ENCODE measurements at regions not wholly inside any gene's neighbourhood (a gene's known extent, or its start where the extent isn't known, plus 50 kb on each side); places are given as distances from the start of the nearest gene placed in this dataset.

- Histone ChIP-seq H3K4ac (ENCODE audit: low read depth, low read length) (no peak overlapping the region), H3K18ac (ENCODE audit: low read depth, low read length) (no peak overlapping the region), H3K56ac (ENCODE audit: extremely low read depth, insufficient read depth, low read length) (no peak overlapping the region), H2AFZ (replicated peaks; ENCODE audit: low read length, poor library complexity) (no peak overlapping the region), H4K20me1 (ENCODE audit: insufficient read depth, low read length) (no peaks in the 10 kb centered on the region), H2BK15ac (ENCODE audit: low read depth, low read length) (no peak overlapping the region), H3K4me1 (ENCODE audit: control insufficient read depth, insufficient read depth, low read length) (no peaks in the 10 kb centered on the region), H3K4me3 (ENCODE audit: insufficient read depth, low read depth, low read length) (no peak overlapping the region), H2BK120ac (ENCODE audit: low read depth, low read length) (no peak overlapping the region), H3K14ac (replicated peaks; ENCODE audit: low read depth, low read length) (no peak overlapping the region), H3K27me3 (ENCODE audit: control insufficient read depth, insufficient read depth, low read length) (no peaks in the 10 kb centered on the region), H3K23ac (ENCODE audit: low read depth, low read length) (no peak overlapping the region), H3K9me3 (ENCODE audit: control insufficient read depth, insufficient read depth, low read length) (no peaks in the 10 kb centered on the region), H4K5ac (ENCODE audit: low read depth, low read length) (no peak overlapping the region), H3K79me1 (ENCODE audit: low read depth in 1 of 2, low read length in 2 of 2) (no peaks in the 10 kb centered on the region), H2AK5ac (ENCODE audit: low read depth, low read length) (no peak overlapping the region), H2BK5ac (ENCODE audit: low read depth, low read length, poor library complexity, severe bottlenecking) (no peak overlapping the region), H4K91ac (ENCODE audit: insufficient read depth, low read depth, low read length) (no peak overlapping the region), H3K27ac (ENCODE audit: insufficient read depth, low read length) (no peak overlapping the region), H3K9me1 (ENCODE audit: insufficient read depth, low read length) (no peaks in the 10 kb centered on the region), H2BK20ac (ENCODE audit: low read depth, low read length) (no peak overlapping the region), H2AK9ac (replicated peaks; ENCODE audit: low read depth, low read length, poor library complexity) (no peak overlapping the region), H3K4me2 (ENCODE audit: low read depth, low read length) (no peak overlapping the region), H3K9ac (ENCODE audit: low read depth, low read length) (no peak overlapping the region), H3K36me3 (ENCODE audit: control insufficient read depth, insufficient read depth, low read length) (no peaks in the 10 kb centered on the region), H4K8ac (ENCODE audit: low read depth in 2 of 2, low read length in 2 of 2) (no peak overlapping the region)
- TF ChIP-seq CEBPB (IDR thresholded peaks at IDR 0.05; ENCODE audit: low read depth, low read length) (no peak), BHLHE40 (IDR thresholded peaks at IDR 0.05; ENCODE audit: low read depth, low read length) (no peak), FOS (IDR thresholded peaks at IDR 0.05; ENCODE audit: low read depth, low read length) (no peak), SMC3 (IDR thresholded peaks at IDR 0.05; ENCODE audit: low read depth, low read length) (no peak), MAZ (IDR thresholded peaks at IDR 0.05; ENCODE audit: borderline replicate concordance, low read depth, low read length) (no peak), RAD21 (IDR thresholded peaks at IDR 0.05; ENCODE audit: low read length) (no peak), MXI1 (IDR thresholded peaks at IDR 0.05; ENCODE audit: borderline replicate concordance, low read depth, low read length) (no peak), RFX5 (IDR thresholded peaks at IDR 0.05; ENCODE audit: low read depth, low read length) (no peak), MAFK (IDR thresholded peaks at IDR 0.05; ENCODE audit: low read depth, low read length) (no peak), CTCF (conservative IDR thresholded peaks at IDR 0.05; ENCODE audit: low read depth, low read length) (no peak)
- TF ChIP-seq, protein P1, sequence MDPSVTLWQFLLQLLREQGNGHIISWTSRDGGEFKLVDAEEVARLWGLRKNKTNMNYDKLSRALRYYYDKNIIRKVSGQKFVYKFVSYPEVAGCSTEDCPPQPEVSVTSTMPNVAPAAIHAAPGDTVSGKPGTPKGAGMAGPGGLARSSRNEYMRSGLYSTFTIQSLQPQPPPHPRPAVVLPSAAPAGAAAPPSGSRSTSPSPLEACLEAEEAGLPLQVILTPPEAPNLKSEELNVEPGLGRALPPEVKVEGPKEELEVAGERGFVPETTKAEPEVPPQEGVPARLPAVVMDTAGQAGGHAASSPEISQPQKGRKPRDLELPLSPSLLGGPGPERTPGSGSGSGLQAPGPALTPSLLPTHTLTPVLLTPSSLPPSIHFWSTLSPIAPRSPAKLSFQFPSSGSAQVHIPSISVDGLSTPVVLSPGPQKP (IDR thresholded peaks at IDR 0.05; ENCODE audit: borderline replicate concordance, low read depth, low read length): no peak
- ATAC-seq (ENCODE audit: low read depth) (no peak), DNase-seq (no peak)
- dilution Hi-C loops (cut with HindIII; ENCODE audit: low sequenced_read_pairs, unreplicated experiment) (no loop called here), intact Hi-C loops (cut with micrococcal nuclease) (no loop called here), in situ Hi-C loops (cut with MboI; ENCODE audit: low sequenced_read_pairs) (no loop called here)
- BruUV-seq (replicated peaks): no TSS peak
- WGBS, 2 experiments (ENCODE audit: extremely low coverage in 2 of 2, insufficient read length in 1 of 2): no CpG with 5 or more reads among the region's 3 CpGs
- CTCF ChIA-PET: no interaction called here
- POLR2A ChIA-PET (ENCODE audit: unreplicated experiment): no interaction called here
Observed at GRCh38 chr3:87173071-87173470, 54.0 kb upstream of the CHMP2B start.
